Fibroblast of lung (primary cell): ENCODE measurements at regions not wholly inside any gene's neighbourhood (a gene's known extent, or its start where the extent isn't known, plus 50 kb on each side); places are given as distances from the start of the nearest gene placed in this dataset.

ENCODE experiments used
- EZH2 ChIP-seq: IDR thresholded peaks from 2 replicates; pipeline ENCODE4 v1.5.1; 2012; ENCODE audit warnings: low read length, control low read depth, mild to moderate bottlenecking; ENCODE audit errors: missing control alignments
- TF ChIP-seq, protein P1 (sequence below), 2 donors: IDR thresholded peaks in 1 of 2; conservative IDR thresholded peaks in 1 of 2; 1 replicate in 1 of 2; 2 replicates in 1 of 2; pipeline ENCODE4 v1.5.1; 2011 to 2012; ENCODE audit warnings: low read length in 2 of 2, control low read depth in 1 of 2, inconsistent platforms in 1 of 2, low read depth in 1 of 2, mild to moderate bottlenecking in 1 of 2

DNA sequence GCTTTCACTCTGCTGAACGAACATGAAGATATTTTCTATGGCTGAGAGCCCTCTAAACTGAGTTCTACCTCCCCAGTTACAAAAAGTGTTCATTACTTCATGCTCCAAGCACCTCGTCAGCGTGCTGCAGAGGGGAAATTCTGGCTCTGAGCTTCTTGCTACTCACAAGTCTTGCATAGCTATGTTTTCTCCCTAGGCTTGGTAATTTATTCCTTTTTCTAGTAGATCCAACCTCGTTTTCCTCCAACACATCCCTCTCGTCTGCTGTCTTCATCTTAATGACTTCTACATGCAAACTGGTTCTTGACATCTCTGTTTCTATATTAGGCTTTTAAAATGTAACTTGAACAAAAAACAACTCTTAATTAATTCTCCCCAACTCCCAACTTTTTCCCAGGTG is 1034.5 kb downstream of the REEP3 start:
- TF ChIP-seq, protein P1, sequence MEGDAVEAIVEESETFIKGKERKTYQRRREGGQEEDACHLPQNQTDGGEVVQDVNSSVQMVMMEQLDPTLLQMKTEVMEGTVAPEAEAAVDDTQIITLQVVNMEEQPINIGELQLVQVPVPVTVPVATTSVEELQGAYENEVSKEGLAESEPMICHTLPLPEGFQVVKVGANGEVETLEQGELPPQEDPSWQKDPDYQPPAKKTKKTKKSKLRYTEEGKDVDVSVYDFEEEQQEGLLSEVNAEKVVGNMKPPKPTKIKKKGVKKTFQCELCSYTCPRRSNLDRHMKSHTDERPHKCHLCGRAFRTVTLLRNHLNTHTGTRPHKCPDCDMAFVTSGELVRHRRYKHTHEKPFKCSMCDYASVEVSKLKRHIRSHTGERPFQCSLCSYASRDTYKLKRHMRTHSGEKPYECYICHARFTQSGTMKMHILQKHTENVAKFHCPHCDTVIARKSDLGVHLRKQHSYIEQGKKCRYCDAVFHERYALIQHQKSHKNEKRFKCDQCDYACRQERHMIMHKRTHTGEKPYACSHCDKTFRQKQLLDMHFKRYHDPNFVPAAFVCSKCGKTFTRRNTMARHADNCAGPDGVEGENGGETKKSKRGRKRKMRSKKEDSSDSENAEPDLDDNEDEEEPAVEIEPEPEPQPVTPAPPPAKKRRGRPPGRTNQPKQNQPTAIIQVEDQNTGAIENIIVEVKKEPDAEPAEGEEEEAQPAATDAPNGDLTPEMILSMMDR (conservative IDR thresholded peaks at IDR 0.05 in 1 of 2, IDR thresholded peaks at IDR 0.05 in 1 of 2; ENCODE audit: low read depth in 1 of 2, low read length in 2 of 2), result no peak
- no peak for TF ChIP-seq EZH2
